HG02981 (cell line): ENCODE measurements at regions not wholly inside any gene's neighbourhood (a gene's known extent, or its start where the extent isn't known, plus 50 kb on each side); places are given as distances from the start of the nearest gene placed in this dataset.

Source experiments
- ATAC-seq: cut with Tn5 transposase; IDR thresholded peaks from one replicate; pipeline ENCODE4 v1.9.1; 2021; ENCODE audit warnings: mild to moderate bottlenecking, moderate library complexity; ENCODE audit not compliant: unreplicated experiment

GRCh38 chr12:107973950-107974349 is 155.1 kb upstream of the WSCD2 start:
- no peak for ATAC-seq

DNA sequence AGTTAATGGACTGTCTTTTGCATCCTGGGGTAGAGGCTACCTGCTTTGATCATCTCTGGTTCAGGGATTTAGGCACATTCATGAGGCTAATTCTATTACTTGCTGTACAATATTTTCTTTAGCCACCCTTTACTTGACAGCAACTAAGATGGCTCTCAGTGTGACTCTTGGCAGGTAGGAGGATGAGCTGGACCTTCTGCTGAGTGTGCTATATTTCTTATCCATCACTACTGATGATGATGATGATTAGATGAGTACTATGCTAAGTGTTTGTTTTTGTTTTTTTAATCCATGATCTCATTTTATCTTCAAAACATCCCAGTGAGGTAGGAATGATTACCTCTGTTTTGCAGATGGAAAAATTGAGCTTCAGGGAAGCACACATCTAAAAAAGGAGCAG is 152.8 kb upstream of the WSCD2 start:
- ATAC-seq = no peak

- ATAC-seq = no peak
Measured at GRCh38 chr12:107978201-107978600, 150.9 kb upstream of the WSCD2 start.

GRCh38 chr12:107978641-107979040 is 150.4 kb upstream of the WSCD2 start:
- ATAC-seq = no peak

- ATAC-seq = no peak
Measured at GRCh38 chr12:107983756-107984472, 145.2 kb upstream of the WSCD2 start.

DNA sequence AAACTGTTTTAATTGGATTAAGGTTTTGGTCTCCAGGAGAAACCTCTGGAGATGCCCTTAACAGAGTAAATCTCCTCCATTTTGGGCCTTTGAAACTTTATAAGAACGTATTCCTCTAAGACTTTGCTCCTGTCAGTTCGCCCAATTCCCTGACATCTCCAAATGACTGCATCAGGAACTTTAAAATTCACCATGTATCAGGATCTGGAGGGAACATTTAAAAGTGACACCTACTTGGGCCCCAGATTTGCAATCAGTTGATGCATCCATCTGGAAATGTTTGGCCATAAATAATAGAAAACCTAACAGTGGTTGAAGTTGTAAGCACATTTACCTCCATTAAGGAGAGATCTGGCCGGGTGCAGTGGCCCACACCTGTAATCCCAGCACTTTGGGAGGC is 144.1 kb upstream of the WSCD2 start:
- ATAC-seq = no peak

- ATAC-seq = no peak
Measured at GRCh38 chr12:107986183-107986582, 142.9 kb upstream of the WSCD2 start.

GRCh38 chr12:107990325-107990724 is 138.8 kb upstream of the WSCD2 start:
- no peak for ATAC-seq

- no peak for ATAC-seq
Measured at GRCh38 chr12:107992029-107992428, 137.1 kb upstream of the WSCD2 start.

- no peak for ATAC-seq
Measured at GRCh38 chr12:107992870-107993451, 136.1 kb upstream of the WSCD2 start.

DNA sequence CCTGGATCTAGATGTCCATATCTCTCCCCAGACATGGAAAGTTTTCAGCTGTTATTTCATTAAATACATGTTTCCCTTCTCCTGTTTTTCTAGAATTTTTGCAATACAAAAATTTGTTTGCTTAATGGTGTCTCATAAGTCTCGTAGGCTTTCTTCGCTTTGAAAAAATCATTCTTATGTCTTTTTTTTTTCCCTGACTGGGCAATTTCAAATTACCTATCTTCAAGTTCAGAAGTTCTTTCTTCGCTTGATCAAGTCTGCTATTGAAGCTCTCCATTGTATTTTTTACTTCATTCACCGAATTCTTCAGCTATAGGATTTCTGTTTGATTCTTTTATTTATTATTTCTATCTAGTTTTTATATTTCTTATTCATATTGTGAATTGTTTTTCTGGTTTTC is 130.2 kb upstream of the WSCD2 start:
- ATAC-seq = no peak

DNA sequence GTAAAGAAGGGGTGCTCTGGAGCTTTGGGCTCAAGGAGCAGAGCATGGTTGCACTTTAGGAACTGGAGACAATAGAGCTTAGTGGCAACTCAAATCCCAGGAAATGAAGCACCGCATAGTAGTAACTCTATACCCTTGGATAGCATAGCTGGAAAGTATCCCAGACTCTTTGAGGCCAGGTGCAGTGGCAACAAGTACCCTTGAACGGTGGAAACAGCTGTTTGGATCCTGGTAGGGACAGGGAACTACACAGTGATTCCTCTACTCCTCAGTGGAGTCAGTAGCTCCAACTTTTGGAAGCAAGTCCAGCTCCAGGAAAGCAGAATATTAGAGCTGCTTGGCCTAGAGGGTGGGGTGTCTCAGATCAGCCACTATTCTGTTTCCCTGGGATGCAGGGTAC is 129.0 kb upstream of the WSCD2 start:
- no peak for ATAC-seq

DNA sequence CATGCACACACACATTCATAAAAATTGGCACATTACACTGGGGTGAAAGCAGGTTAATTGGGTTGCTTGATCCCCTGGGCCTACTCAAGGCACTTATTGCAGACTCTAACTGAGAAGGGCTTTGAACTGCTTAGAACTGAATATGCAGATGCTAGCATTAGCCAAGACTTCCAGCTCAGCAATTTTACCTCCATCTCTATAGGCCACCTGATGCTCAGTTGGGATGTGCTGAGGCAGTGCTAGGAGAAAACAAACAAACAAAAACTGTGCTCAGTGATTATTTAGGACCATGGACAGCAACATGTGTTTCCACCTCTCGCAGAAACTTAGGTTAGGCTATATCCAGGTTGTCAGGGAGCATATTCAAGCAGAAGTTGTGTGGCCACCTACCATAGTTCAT is 124.8 kb upstream of the WSCD2 start:
- ATAC-seq = no peak

DNA sequence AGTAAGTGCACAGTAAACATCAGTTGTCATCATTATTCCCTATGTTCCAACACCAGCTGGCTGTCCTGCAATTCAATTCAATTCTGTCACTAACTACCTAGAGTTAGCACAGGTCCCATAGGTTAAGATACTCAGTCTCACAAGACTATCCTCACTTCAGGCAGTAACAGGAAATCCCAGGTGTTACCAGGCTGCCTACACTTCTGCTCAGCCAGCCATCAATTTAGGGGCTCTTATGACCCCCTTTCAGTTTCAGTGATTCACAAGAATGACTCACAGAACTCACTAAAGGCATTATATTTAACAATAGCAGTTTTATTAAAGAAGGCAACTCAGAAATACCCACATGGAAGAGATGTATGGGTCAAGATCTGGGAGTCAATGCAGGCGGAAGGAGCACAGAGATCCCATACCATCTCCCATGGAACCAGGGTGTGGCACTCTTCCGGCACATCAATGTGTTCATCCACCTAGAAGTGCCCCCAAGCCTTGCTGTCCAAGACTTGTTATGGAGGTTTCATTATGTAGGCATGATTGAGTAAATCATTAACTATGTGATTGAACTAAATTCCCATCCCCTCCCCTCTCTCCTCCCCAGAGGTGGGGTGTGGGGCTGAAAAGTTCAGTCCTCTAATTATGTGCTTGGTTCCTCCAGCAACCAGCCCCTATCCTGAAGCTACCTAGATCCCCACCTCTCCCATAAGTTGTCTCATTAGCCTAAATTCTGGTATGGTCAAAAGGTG is 120.8 kb upstream of the WSCD2 start:
- no peak for ATAC-seq

DNA sequence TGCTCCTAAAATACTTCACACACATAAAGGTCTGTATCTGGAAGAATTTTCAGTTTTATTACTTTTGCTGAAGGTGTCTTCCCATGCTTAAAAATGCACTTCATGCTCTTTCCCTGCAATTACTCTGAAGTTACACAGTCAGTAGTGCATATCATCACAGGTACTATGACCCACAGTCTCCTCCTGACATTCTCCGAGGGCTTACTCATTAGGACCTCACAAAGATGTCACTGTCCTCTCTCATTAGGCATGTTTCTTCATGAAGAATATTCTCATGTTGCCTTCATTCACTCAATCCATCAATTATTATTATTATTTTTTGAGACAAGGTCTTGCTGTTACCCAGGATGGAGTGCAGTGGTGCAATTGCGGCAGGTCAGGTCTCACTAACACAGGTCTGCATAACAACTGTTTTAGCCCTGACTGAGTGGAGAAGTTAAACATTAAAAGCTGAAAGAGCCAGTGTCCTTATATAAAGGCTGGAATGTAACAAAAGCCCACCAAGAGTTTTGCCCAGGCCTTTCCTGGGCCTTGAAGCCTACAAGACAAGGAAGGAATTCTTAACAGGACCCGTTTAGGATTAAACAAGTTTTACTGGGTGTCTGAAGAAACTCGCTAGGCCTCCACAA is 119.5 kb upstream of the WSCD2 start:
- ATAC-seq = no peak

- no peak for ATAC-seq
Measured at GRCh38 chr12:108016022-108016564, 113.0 kb upstream of the WSCD2 start.

DNA sequence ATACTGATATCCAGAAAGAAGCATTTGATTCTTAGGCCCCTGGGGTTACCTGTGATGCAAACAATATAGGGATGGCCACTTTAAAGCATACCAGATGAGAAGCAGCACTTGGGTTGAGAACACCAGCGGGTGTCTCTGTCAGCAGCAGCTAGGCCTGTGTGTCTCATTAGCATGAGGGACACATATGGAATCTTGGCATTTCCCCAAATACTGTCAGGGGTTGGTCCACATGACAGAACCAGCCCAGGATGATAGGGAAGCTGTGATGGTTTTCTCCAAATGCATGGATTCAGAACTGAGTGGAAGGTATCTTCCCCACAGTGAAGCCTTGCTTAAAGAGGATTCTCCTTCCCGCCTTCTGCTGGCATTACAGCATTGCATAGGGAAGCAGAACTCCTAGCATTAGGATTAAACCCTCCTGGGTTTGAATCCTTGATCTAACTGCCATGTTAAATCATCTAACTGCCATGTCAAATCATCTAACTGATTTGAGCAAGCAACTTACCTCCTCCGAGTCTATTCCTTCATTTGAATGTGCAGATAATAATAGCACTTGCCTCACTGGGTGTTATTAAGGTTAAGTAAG is 111.5 kb upstream of the WSCD2 start:
- no peak for ATAC-seq

GRCh38 chr12:108019862-108020261 is 109.2 kb upstream of the WSCD2 start:
- no peak for ATAC-seq

DNA sequence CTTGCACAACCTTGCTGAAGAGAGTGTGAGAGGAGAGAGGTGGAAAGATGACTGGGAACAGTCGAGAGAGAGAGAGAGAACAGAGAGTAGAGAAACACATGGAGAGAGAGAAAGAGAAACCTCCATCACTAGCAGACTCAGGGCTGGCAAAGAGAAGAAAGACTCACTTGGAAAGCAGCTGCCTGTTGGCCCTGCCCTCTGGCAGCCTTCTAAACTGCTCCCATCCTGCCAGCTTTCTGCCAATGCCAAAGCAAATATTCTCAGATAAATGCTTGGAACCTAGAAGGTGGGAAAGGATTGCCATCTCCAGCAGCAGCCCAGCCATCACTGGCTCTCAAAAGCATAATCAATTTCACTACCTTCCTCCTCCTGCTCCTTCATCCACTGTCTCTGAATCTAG is 107.9 kb upstream of the WSCD2 start:
- no peak for ATAC-seq

DNA sequence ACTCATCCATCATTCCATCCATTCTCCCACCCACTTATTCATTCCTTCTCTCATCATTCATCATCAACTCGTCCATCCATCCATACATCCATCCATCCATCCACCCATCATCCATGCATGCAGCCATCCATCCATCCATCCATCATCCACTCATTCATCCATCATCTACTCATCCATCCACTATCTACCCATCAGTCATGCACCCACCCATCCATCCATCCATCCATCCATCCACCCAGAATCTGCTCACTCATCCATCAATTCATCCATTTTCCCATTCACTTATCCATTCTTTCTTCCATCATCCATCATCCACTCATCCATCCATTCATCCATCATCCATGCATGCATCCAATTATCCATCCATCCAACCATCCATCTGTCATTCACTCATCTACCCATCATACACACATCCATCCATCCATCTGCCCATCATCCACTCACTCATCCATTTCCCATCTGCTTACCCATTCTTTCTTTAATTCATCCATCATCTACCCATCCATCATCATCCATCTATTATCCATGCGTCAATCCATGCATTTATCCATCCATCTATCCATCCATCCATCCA is 107.1 kb upstream of the WSCD2 start:
- no peak for ATAC-seq
